Loucy (cell line): ENCODE measurements at regions not wholly inside any gene's neighbourhood (a gene's known extent, or its start where the extent isn't known, plus 50 kb on each side); places are given as distances from the start of the nearest gene placed in this dataset.

ENCODE experiments used
- EZH2phosphoT487 ChIP-seq: fragments of 200-600 bp; IDR thresholded peaks from 2 replicates; pipeline ENCODE4 v1.6.1; 2018; ENCODE audit warnings: antibody characterized with exemption, mild to moderate bottlenecking, moderate library complexity, borderline replicate concordance
- TF ChIP-seq, protein P1 (sequence below): fragments of 200-600 bp; sonication (generic); conservative IDR thresholded peaks from 2 replicates; pipeline ENCODE4 v1.5.1; 2014; ENCODE audit warnings: mild to moderate bottlenecking, antibody characterized with exemption, low read length

- TF ChIP-seq, protein P1, sequence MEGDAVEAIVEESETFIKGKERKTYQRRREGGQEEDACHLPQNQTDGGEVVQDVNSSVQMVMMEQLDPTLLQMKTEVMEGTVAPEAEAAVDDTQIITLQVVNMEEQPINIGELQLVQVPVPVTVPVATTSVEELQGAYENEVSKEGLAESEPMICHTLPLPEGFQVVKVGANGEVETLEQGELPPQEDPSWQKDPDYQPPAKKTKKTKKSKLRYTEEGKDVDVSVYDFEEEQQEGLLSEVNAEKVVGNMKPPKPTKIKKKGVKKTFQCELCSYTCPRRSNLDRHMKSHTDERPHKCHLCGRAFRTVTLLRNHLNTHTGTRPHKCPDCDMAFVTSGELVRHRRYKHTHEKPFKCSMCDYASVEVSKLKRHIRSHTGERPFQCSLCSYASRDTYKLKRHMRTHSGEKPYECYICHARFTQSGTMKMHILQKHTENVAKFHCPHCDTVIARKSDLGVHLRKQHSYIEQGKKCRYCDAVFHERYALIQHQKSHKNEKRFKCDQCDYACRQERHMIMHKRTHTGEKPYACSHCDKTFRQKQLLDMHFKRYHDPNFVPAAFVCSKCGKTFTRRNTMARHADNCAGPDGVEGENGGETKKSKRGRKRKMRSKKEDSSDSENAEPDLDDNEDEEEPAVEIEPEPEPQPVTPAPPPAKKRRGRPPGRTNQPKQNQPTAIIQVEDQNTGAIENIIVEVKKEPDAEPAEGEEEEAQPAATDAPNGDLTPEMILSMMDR: no peak
- TF ChIP-seq EZH2phosphoT487: no peak
These were observed 253.7 kb downstream of the EFCAB11 start for GRCh38 chr14:89700801-89701200.
